ENCODE measurements at regions not wholly inside any gene's neighbourhood (a gene's known extent, or its start where the extent isn't known, plus 50 kb on each side); places are given as distances from the start of the nearest gene placed in this dataset.

DNA sequence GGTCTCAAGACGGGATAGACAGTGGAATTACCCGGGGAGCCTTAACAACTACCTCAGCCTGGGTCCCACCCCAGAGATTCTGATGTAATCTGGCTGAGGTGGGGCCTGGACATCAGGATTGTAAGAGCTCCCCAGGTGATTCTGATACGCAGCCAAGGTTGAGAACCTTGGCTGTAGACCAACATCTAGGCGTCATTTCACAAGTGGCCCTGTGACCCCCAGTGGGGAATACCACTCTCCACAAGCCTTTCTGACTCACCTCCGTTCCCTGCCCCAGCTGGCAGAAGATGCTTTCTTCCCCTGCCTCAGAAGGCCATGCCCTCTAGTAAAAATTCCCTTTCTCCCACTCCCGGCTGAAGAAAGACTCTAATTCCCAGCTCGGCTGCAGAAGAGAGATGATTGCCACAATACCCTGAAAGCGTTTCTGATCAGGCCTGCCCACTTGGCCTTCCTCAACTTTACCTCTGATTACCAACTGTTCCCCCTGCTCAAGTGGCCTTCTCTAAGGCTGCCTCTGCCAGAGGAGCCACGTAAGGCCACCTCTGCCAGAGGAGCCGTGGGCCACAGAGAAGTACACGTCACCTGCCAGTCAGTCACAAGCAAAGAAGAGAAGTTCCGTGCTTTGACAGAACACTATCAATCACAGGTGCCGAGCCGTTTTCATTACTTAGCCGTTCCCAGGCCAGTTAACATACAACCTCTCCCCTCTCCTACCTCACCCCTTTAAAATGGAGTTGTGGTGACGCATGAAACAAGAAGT is 116.8 kb upstream of the PKDCC start:
- no peak for DNase-seq (ENCODE audit: low read depth in 2 of 2)

DNA sequence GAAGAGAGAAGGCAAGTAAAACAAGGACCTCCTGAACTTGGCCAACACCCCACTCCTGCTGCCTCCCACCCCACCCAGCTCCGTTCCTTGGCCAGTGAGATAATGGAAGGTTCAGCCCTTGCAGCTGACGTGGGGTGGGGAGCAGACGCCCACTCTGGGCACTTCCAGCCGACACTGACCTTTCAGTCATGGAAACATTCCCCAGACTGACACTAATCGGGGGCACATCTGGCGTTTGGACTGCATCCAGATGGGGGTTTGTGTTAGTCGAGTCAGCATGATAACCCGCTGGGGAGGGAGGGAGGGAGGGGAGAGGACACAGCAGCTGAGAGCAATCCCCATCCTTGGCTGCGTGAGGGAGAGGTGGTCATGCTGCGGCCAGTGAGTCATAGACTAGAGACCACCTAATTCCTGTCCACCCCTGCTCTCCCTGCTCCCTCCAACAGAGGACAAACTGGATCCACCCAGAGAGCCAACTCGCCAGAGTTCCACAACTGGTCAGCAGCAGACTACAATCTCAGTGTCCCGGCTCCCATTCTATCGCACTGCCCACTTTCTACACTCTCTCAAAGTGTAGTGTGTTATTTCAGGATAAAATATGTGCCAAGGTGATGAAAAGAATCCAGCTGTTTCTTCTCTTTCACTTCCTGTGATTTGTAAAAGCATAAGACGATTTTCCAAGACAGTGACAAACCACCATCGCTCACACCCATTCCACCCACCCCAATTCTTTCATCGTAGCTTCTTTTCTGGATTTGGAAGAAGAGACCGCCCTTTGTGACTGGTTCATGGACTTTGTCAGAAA is 115.4 kb upstream of the PKDCC start:
- DNase-seq (ENCODE audit: low read depth in 2 of 2), result no peak

DNA sequence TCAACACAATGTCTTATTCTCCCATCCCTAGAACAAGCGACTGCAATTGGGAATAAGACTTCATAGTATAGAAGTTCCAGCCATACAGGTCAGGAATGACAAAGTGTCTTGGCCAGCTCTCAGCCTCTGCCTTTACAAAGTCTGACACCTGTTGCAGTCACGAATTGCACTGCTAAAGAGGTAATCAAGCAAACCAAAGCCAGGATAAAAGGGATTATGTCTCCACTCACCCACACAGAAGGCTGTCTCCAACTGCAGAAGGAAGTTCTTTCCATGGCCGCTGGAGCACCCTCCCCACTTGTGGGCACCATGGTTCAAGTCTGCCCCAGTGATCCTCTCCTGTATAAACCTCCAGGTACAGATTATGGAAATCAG is 114.8 kb upstream of the PKDCC start:
- DNase-seq (ENCODE audit: low read depth in 2 of 2), result no peak

DNA sequence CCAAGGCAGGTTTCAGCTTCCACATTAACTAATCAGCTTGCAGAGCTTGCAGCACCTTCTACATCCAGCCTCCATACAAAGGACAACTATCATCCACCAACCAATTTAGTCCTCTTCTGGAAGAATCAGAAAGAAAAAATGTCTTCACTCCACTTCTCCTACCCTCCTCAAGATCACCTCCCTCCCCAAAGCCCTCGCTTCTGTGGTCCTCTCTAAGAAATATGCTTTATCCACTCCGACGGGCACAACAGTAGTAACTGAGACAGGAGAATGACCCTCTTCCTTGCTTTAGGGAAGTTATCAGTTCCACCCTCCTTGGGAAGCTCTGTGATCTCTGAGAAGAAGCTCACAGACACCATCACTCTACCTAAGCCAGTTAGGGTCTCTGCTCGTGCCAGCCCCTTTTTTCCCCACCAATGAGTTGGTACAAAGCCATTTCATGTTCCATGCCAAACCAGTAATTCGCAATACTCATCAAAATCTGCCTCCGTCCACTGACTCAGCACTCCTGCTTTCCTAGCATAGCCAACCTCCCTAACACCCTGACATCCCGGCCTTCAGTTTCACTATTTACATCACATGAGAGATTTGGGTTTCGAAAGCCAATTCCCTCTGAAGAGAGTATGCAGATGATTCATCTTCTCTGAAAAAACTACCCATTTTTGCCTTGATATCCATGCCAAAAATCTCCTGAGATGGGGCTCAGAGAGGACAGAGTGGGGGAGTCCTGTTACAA is 114.1 kb upstream of the PKDCC start:
- DNase-seq (ENCODE audit: low read depth in 2 of 2), result no peak

DNA sequence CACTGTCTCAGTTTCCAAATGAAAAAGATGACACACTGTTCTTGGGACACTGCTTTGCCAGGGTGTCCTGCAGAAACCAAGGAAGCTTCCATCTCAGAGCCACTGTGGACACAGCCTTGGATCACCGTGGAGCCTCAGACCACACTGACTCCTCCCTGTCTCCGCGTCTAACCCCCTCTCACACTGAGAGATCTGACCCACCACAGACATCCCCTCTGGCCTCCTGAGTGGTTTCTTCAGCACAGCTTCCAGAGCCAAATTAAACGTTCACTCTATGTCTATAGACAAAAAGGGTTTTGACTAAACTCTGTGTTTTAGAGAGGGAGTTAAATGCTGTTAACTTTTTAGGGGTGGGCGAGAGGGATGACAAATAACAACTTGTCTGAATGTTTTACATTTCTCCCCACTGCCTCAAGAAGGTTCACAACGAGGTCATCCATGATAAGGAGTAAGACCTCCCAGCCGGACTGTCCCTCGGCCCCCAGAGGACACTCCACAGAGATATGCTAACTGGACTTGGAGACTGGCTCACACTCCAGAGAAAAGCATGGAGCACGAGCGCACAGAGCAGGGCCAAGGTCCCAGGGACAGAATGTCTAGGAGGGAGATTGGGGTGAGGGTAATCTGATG is 113.4 kb upstream of the PKDCC start:
- DNase-seq (ENCODE audit: low read depth in 2 of 2), result no peak

DNA sequence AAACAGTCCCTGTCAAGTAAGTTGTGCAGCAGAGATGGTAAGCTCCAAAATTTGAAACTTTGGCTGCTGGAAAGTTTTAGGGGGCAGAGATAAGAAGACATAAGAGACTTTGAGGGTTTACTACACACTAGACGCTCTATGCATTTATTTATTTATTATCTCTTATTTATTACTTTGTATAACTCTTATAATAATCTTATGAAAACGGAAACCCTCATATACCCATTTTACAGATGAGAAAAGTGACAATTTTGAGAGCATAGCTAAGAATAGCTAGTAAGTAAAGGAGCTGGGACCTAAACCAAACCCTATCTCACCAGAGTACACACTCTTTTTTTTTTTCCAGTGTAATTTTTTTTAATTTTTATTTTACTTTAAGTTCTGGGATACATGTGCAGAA is 112.8 kb upstream of the PKDCC start:
- DNase-seq (ENCODE audit: low read depth in 2 of 2), result no peak

DNA sequence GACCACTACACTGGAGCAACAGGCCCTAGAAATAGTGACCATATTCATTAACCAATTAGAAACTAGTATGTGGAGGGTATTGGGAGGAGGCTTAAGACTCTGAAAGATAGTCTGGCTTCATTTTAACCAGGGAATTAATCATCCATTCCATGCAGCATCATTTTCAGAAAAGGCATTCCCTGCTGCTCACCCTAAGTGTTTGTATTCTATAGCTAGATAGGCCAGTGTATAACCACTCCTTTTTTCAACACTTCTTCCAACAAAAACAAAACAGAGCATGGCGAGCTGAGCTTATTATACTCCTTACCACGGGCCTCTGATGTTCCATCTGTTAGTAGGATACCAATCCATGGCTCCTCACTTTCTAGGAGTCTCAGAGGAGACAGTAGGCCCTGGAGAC is 112.0 kb upstream of the PKDCC start:
- DNase-seq (ENCODE audit: low read depth in 2 of 2), result no peak

DNA sequence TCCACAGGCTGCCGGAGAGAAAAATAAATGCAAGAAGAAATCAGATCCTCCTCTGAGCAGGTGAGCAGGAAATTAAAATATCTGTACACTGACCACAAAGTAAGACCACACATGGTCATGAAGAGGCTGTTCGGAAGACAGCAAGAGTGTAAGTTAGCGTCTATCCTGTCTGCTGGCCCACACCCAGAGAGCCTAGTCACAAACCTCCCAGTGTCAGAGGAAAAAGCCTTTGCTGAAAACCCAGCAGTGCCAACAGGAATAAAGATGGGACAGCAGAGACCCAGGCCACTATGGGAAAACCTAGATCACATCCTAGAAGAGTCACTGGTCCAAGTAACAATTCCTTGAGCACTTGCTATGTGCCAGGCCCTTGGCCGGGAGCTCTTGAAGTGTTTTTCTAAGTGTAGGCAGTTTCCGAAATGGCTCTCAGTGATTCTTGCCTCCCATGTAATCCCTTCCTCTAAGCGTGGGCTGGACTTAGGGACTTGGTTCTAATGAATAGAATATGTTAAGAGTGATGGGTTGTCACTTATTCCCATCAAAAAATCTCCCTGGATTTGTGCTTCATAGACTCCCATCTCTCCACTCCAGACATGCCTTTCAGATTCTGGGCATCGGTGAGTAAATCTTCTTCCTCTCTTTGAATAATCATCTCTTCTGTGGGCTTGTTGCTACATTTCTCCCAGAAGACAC is 110.9 kb upstream of the PKDCC start:
- DNase-seq (ENCODE audit: low read depth in 2 of 2), result no peak

DNA sequence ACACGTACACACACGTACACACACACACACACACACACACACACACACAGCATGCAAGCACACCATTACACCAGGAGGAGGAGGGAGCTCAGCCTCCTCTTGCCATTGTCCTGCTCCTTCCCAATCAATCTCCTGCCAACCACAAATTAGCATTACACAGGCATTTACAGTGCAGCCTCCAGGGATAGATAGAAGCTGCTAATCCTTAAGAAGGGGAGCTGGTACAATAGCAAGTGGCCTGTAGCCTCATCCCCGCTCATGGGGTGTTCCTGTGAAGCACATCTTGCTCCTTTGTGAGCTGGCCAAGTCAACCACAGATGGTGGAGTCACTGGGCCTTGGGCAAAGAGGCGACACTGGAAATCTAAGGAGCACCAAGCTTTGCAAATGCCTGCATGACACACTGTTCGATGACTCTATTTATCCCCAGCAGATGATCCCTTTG is 110.3 kb upstream of the PKDCC start:
- DNase-seq (ENCODE audit: low read depth in 2 of 2), result no peak

DNA sequence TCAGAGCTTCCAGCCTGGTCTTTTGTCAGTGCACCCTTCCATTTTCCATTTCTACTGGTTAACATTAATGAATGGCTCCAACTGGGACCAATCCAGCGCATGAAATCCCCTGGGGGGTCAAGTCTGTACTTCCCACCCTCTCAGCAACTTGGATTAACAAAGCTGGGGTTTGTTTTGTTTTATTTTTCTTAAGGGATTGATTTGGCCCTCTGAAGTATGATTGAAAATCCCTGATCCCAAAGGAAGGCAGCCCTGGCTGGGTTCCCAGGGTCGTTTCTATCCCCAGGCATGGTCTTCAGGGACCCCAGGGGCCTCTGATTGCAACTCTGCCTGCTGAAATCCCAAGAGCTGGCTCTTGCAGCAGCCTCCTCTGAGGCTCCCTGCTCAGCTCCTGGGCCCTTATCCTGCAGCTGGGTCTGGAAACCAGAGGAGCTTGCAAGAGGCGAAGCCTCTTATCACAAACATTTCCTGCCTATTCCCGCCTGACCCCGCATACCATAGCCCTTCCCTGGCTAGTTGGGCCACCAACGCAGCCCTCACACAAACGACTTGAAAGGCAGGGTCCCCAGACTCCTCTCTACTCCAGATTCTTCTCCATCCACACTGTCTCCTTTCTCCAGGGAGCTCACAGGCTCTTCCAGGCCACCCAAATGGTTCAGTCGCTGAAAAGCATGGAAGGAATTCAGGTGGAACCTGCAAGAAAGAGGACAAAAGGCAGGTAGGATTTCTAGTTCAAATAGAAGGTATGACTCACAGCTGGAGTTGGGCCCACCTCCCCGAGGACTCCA is 109.7 kb upstream of the PKDCC start:
- no peak for DNase-seq (ENCODE audit: low read depth in 2 of 2)

DNA sequence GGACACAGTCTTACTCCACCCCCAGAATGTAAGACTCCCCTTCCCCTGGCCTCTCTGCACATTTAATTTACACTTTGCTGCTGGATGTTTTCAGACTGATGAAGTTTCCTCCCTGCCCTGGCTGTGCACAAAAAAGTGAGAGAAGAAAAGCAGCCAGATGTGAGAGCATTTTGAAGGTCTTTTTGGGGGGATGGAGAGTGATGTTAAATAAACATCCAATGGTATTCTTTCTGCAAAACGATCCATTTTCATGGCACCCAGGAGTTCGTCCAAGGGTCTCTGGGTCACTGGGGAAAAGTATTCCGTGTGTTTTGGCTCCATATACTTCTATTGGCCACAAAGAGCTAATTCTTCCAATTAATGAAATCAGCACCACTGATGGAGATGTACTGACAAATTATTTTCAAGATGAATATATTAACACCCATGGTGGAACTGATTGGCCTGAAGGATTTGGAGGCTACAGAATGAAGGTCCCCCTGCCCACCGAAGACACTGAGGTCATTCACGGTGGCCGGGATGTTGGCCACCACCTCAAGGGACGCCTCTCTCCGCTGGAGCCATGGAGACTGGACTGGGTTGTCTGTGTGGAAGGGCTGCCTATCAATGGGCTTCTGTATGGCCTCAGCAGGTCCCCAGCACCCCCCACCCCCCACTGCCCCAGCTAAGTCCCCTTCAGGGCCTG is 107.6 kb upstream of the PKDCC start:
- no peak for DNase-seq (ENCODE audit: low read depth in 2 of 2)

DNA sequence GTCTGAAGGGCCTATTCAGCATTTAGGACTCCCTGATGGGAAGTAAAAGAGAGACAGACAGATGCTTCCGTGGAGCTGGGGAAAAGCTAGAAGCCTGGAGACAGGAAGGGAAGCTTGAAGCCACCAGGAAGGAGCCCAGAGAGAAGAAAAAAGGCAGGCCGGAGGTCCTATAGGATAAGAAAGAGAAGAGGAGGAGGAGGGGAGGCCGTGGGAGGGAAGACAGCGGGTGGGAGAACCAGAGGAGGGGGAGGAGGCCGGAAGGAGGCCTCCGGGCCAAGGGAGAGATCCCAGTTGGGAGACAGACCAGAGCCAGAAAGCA is 107.1 kb upstream of the PKDCC start:
- DNase-seq (ENCODE audit: low read depth in 2 of 2), result no peak

DNA sequence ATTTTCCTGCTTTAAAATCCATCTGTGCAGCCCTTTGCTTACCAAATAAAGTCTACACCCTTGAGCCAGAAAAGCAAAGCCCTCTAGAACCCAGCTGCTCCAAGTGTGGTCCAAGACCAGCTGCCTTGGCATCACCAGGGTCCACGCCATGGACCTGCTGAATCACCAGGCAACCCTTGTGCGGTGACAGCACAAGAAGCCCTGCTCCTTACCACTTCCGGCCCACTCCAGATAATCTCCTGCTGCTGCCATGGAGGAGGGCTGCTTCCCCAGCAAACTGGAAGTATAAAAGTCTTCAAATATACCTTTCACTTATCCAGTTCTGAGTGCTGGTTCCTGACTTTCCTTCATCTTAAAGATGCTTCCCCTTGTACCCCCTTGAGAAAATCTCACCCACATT is 106.0 kb upstream of the PKDCC start:
- DNase-seq (ENCODE audit: low read depth in 2 of 2), result no peak

DNA sequence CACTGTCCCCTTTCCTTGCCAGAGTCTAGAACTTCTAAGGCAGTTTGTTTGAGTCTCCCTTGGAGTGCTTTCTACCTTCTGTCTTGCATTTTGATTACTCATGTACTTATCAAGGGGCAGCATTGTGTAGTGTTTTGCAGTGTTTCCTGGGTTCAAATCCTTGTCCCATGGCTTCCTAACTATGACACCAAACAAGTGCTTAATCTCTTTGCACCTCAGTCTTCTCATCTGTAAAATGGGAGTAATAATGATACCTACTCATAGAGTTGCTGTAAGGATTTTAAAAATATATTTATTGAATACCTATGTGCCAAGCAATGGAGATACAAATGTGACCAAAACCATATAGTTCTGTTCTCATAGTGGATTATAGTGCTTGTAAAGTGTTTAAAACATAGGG is 105.5 kb upstream of the PKDCC start:
- DNase-seq (ENCODE audit: low read depth in 2 of 2), result no peak

DNA sequence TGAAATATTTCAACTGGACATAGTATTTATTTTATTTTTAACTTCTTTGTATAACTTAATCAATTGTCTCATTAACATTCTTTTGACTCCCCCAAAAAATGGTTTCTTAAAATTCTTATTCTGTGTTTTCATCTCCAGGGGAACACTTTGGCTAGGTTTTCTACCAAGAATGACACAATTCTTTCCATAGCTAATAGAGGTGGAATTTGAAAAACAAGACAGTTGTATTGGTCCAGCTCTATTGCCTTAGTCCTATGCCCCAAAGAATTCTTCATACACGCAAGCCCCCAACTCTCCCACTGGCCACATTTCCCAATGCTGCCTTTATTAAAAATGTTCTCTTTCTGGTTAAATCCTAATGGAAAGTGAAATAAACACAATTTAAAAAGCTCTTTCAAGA is 104.7 kb upstream of the PKDCC start:
- DNase-seq (ENCODE audit: low read depth in 2 of 2), result no peak

DNA sequence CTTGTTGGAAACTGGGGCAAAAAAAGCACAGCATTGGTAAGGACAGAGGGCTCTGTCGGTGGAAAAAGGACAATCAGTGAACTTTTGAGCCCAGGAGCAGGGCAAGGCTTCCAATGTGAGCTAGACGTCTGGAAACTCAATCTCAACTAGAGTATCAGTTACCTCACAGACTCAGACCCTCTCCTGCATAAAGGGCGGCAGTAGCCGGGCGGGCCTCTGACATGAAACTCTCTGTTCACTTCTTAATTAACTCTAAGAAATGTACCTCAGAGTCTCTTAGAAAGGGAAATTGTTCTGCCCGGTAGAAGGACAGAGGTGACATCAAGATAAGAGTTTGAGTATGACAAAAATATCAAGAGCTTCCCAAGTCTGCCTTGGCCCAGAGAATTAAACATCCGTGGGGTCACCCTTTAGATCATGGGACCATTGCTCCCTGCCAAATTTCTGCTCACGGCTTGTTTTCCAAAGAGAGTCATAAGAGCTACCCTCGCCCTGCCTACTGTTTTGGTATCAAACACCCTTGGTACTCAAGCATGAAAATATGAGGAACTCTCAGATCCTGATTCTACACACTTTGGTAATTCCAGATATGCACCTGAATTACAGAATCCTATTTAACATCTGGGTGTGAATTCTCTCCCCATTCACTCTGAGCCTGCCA is 103.5 kb upstream of the PKDCC start:
- no peak for DNase-seq (ENCODE audit: low read depth in 2 of 2)

DNA sequence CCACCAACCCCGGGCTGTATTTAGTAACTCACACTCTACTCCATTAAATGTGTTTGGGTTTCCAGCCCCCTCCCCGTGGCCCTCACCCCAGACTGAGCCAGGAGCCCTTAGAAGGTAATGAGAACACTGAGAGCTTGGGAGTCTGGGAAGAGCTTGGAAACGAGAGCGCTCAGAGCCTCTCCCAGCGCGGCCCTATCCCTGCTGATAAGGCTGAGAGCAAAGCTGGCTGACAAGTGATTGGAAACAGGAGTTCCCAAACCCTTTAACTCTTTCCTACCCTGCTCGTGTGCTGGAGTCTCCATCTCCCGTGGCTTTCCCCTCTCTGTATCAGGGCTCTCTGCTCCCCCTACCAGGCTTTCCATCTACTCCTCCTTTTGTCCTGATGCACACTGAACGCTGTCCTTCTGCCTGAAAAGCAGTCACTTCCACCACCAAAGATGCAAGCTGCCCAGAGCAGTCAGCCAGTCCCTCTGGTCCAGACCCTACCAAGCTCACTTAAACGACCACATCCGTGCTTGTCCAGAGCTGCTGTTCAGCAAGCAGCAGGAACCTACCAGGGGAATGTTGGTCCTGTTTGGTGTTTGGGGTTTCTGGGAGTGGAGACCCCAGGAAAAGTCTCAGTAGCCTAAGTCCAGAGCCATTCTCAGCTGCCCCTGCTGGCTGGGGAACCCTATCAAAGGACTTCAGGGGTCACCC is 100.0 kb upstream of the PKDCC start:
- DNase-seq (ENCODE audit: low read depth in 2 of 2), result no peak

DNA sequence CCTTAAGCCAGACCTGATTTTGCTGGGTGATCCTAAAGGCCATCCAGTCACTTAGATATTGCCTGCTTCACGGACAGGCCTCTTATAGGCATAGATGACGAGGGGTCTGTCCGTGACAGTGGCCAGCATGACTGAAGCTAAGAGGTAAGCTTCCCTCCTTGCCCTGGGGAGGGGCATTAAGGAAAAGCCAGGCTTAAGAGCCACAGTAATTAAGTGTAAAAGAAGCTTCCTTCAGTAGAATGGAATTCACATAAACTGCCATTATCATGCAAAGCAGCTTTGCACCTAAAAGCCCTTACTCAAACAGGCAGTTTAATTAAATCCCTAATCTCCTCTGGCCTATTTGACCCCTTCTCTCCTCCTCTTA is 99.4 kb upstream of the PKDCC start:
- DNase-seq (ENCODE audit: low read depth in 2 of 2), result no peak
